Hepatic stellate cell (primary cell): ENCODE measurements at regions not wholly inside any gene's neighbourhood (a gene's known extent, or its start where the extent isn't known, plus 50 kb on each side); places are given as distances from the start of the nearest gene placed in this dataset.
A peak's percentile ranks its signal among the peaks of the same experiment; 100 is the strongest.

Experiments used
- DNase-seq: peaks from one replicate; pipeline ENCODE4 v3.0.0; 2011; ENCODE audit warnings: low spot score

- no peak for DNase-seq
Measured at GRCh38 chr22:25366876-25367466, 147.5 kb downstream of the CRYBB2 start.

- no peak for DNase-seq
Measured at GRCh38 chr22:25367756-25368155, 148.3 kb downstream of the CRYBB2 start.

- peak; percentile 51 for DNase-seq
Measured at GRCh38 chr22:25368271-25368670, 148.8 kb downstream of the CRYBB2 start.

- no peak for DNase-seq
Measured at GRCh38 chr22:25369041-25369440, 149.6 kb downstream of the CRYBB2 start.

- no peak for DNase-seq
Measured at GRCh38 chr22:25370322-25370721, 150.9 kb downstream of the CRYBB2 start.

- DNase-seq = no peak
Measured at GRCh38 chr22:25372000-25372595, 152.7 kb downstream of the CRYBB2 start.

GRCh38 chr22:25373961-25374360 lies 154.5 kb downstream of the CRYBB2 start:
- no peak for DNase-seq

- DNase-seq = no peak
Measured at GRCh38 chr22:25374869-25375268, 155.4 kb downstream of the CRYBB2 start.

GRCh38 chr22:25375683-25376082 lies 156.2 kb downstream of the CRYBB2 start:
- DNase-seq = no peak

- no peak for DNase-seq
Measured at GRCh38 chr22:25377699-25378098, 158.3 kb downstream of the CRYBB2 start.

GRCh38 chr22:25380122-25380747 lies 160.8 kb downstream of the CRYBB2 start:
- no peak for DNase-seq

- no peak for DNase-seq
Measured at GRCh38 chr22:25382762-25383161, 163.3 kb downstream of the CRYBB2 start.

- DNase-seq = no peak
Measured at GRCh38 chr22:25383278-25383820, 163.9 kb downstream of the CRYBB2 start.

- DNase-seq = no peak
Measured at GRCh38 chr22:25383892-25384291, 164.5 kb downstream of the CRYBB2 start.

- DNase-seq = no peak
Measured at GRCh38 chr22:25386538-25386884, 167.1 kb downstream of the CRYBB2 start.

GRCh38 chr22:25388415-25388814 lies 169.0 kb downstream of the CRYBB2 start:
- no peak for DNase-seq

- no peak for DNase-seq
Measured at GRCh38 chr22:25388866-25389540, 169.6 kb downstream of the CRYBB2 start.

GRCh38 chr22:25389541-25389919 lies 170.1 kb downstream of the CRYBB2 start:
- DNase-seq = no peak

GRCh38 chr22:25390297-25391240 lies 171.1 kb downstream of the CRYBB2 start:
- no peak for DNase-seq

GRCh38 chr22:25392584-25392983 lies 171.9 kb upstream of the GRK3 start:
- no peak for DNase-seq

- no peak for DNase-seq
Measured at GRCh38 chr22:25393121-25393805, 171.2 kb upstream of the GRK3 start.
